GM06990 (cell line): ENCODE measurements at regions not wholly inside any gene's neighbourhood (a gene's known extent, or its start where the extent isn't known, plus 50 kb on each side); places are given as distances from the start of the nearest gene placed in this dataset.

ENCODE experiments used
- DNase-seq: peaks from one replicate; pipeline ENCODE4 v3.0.0-alpha.2; 2011; ENCODE audit not compliant: insufficient read length; ENCODE audit errors: extremely low read depth
- H3K27me3 ChIP-seq: replicated peaks from 2 replicates; pipeline ENCODE4 v1.6.0; 2011; ENCODE audit warnings: low read length; ENCODE audit not compliant: control insufficient read depth, insufficient read depth
- H3K36me3 ChIP-seq: 2 replicates; pipeline ENCODE4 v1.5.1; 2011; ENCODE audit warnings: low read length; ENCODE audit not compliant: control insufficient read depth, insufficient read depth
- H3K4me3 ChIP-seq: replicated peaks from 2 replicates; pipeline ENCODE4 v1.5.1; 2011; ENCODE audit warnings: low read depth, mild to moderate bottlenecking, control low read depth, low read length
- TF ChIP-seq, protein P1 (sequence below): IDR thresholded peaks from 2 replicates; pipeline ENCODE4 v1.5.1; 2011; ENCODE audit warnings: low read length, control low read depth, mild to moderate bottlenecking, inconsistent platforms; ENCODE audit not compliant: insufficient read depth, poor library complexity, severe bottlenecking

DNA sequence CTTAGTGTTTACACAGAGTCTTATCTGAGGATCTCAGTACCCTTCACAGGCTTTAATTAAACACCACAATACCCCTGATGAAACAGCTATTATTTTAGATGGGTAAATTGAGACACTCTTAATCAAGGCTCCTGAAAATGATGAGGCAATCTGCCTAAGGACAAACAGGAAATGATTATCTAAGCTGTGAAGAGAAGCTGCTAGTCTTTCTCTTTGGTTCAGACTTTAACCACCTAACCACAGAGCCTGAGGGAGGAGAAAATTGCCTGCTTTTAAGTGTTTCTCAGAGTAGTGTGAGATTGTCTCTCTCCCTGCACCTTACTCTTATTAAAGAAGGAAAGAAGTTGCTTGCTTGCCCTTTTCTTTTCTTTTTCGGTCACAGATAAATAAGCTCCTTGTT, 364.3 kb upstream of the ADAMTS9 start:
- TF ChIP-seq, protein P1, sequence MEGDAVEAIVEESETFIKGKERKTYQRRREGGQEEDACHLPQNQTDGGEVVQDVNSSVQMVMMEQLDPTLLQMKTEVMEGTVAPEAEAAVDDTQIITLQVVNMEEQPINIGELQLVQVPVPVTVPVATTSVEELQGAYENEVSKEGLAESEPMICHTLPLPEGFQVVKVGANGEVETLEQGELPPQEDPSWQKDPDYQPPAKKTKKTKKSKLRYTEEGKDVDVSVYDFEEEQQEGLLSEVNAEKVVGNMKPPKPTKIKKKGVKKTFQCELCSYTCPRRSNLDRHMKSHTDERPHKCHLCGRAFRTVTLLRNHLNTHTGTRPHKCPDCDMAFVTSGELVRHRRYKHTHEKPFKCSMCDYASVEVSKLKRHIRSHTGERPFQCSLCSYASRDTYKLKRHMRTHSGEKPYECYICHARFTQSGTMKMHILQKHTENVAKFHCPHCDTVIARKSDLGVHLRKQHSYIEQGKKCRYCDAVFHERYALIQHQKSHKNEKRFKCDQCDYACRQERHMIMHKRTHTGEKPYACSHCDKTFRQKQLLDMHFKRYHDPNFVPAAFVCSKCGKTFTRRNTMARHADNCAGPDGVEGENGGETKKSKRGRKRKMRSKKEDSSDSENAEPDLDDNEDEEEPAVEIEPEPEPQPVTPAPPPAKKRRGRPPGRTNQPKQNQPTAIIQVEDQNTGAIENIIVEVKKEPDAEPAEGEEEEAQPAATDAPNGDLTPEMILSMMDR, result no peak
- no peak for DNase-seq
- H3K27me3 ChIP-seq, result no peaks in the 10 kb centered on the region
- no peak overlapping the region for H3K4me3 ChIP-seq
- no peaks in the 10 kb centered on the region for H3K36me3 ChIP-seq

DNA sequence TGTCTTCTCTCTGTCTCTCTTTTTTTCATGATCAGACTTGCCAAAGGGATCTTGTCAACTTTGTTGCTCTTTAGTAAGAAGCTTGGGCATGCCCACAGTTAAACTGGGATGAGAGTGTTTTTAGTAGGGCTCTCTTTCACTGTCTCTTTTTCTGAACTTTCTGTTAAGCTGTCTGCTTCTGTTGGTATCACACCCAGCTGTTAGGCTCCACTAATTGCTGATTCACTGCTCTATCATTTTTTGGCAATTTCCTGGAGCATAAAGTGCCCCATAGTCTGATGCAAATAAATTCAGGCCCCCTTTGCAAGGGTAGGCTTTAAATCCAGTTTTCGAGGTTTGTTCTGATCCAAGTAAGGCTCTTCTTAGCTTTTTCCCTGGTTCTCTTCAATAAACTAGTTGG, 360.4 kb upstream of the ADAMTS9 start:
- TF ChIP-seq, protein P1, result no peak

DNA sequence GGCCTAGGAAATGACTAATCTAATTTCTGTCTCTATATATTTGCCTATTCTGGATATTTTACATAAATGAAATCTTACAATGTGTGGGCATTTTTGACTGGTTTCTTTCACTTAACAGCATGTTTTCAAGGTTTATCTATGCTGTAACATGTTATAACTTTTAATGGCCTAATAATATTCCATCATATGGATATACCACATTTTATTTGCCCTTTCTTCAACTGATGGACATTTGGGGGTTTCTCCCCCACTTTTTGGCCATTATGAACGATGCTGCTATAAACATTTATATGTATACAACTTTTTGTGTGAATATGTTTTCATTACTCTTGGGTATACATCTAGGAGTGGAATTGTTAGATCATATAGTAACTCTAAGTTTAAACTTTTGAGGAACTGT, 357.3 kb upstream of the ADAMTS9 start:
- Histone ChIP-seq H3K4me3 (no peak overlapping the region), H3K36me3 (no peaks in the 10 kb centered on the region), H3K27me3 (no peaks in the 10 kb centered on the region)
- DNase-seq, result no peak
- TF ChIP-seq, protein P1, result no peak

More for the DNA sequence above, 360.4 kb upstream of the ADAMTS9 start:
- Histone ChIP-seq H3K27me3 (no peaks in the 10 kb centered on the region), H3K4me3 (no peak overlapping the region), H3K36me3 (no peaks in the 10 kb centered on the region)
- DNase-seq, result no peak

DNA sequence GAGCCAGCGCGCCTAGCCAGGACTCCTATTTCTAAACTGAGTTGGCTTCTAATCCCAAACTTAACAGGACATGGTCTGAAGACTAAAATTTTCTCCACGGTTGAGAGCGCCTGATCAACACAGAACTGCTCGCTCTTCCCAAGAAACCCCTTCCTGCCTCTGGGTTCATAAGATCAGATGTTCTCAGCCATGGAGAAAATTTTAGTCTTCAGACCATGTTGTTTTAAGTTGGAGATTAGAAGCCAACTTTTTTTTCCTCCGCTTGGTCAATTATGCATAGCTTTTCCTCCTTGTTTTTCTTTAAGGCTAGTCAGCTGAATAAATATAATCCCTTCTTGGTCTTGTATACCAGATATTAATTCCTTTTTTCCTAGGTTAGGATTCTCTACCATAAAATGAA, 356.6 kb upstream of the ADAMTS9 start:
- TF ChIP-seq, protein P1, result no peak
- H3K27me3 ChIP-seq, result no peaks in the 10 kb centered on the region
- no peak for DNase-seq
- no peak overlapping the region for H3K4me3 ChIP-seq
- no peaks in the 10 kb centered on the region for H3K36me3 ChIP-seq

DNA sequence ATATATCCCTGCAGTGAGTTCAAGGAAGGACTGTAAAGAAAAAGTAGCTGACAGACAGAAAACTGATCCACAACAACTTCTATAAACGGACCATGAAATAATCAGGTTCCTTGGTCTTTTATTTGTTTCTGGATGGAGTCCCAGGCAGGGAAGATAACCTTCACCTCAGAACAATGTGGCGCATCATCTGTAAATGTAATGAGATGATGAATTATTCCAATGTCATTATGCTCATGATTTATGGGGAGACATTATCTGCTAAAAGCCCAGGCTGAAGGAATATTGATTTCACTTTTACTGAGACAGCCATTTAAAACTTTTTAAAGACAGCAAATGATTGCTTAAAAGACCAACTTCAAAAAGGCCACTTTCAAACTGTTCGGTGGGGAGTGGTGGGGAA, 354.9 kb upstream of the ADAMTS9 start:
- no peak for DNase-seq
- H3K4me3 ChIP-seq, result no peak overlapping the region
- no peaks in the 10 kb centered on the region for H3K36me3 ChIP-seq
- TF ChIP-seq, protein P1, result no peak
- no peaks in the 10 kb centered on the region for H3K27me3 ChIP-seq

DNA sequence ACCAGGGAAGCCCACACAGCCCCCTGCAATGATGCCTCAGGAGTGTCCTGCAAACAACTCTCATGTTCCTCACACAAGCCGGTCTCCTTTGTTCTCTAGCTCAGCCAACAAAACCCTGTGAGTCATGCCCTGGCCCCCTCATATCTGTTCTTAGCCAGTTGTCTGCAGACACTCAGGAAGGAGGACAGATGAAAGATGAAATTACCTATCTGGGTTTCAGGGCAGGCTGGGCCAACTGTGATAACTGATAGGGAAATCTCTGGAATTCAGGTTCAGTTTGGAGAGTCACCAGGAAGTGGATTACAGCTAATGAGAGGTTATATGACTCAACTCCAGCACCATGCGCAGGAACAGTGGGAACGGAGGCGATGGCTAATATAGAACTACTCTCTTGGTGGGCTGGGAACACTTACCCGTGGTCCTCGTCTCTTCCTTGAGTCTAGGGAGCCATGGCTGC, 352.0 kb upstream of the ADAMTS9 start:
- Histone ChIP-seq H3K4me3 (no peak overlapping the region), H3K27me3 (no peaks in the 10 kb centered on the region), H3K36me3 (no peaks in the 10 kb centered on the region)
- TF ChIP-seq, protein P1, result no peak
- no peak for DNase-seq
